Activated CD4-positive, alpha-beta T cell treated with anti-CD3 and anti-CD28 coated beads for 1 hour (primary cell): ENCODE measurements at regions not wholly inside any gene's neighbourhood (a gene's known extent, or its start where the extent isn't known, plus 50 kb on each side); places are given as distances from the start of the nearest gene placed in this dataset.
A peak's percentile ranks its signal among the peaks of the same experiment; 100 is the strongest.
"Not testable (repeated sequence)": the region's sequence is repeated elsewhere in the genome, so short reads cannot be mapped to it uniquely, and the experiment has no call there.

Experiments
- DNase-seq: peaks from one replicate; pipeline ENCODE4 v3.0.0-alpha.2; 2020

- DNase-seq: no peak
These were observed 51.2 kb downstream of the OR13H1 start for GRCh38 chrX:131595120-131595519.

- no peak for DNase-seq
These were observed 64.0 kb downstream of the OR13H1 start for GRCh38 chrX:131607792-131608369.

- no peak for DNase-seq
These were observed 65.6 kb downstream of the OR13H1 start for GRCh38 chrX:131609480-131609879.

GRCh38 chrX:131613260-131613659, 69.4 kb downstream of the OR13H1 start:
- no peak for DNase-seq

GRCh38 chrX:131614241-131614640, 70.4 kb downstream of the OR13H1 start:
- no peak for DNase-seq

- no peak for DNase-seq
These were observed 73.3 kb downstream of the OR13H1 start for GRCh38 chrX:131617182-131617581.

- DNase-seq: no peak
These were observed 77.8 kb downstream of the OR13H1 start for GRCh38 chrX:131621650-131622049.

- DNase-seq: no peak
These were observed 82.9 kb downstream of the OR13H1 start for GRCh38 chrX:131626681-131627296.

- DNase-seq: no peak
These were observed 86.7 kb downstream of the OR13H1 start for GRCh38 chrX:131630534-131630933.

- DNase-seq: peak; percentile 7
These were observed 89.5 kb downstream of the OR13H1 start for GRCh38 chrX:131633285-131633917.

- DNase-seq: no peak
These were observed 91.0 kb downstream of the OR13H1 start for GRCh38 chrX:131634900-131635299.

GRCh38 chrX:131646106-131646505, 102.2 kb downstream of the OR13H1 start:
- DNase-seq: no peak

- DNase-seq: no peak
These were observed 105.9 kb downstream of the OR13H1 start for GRCh38 chrX:131649741-131650140.

- no peak for DNase-seq
These were observed 107.0 kb downstream of the OR13H1 start for GRCh38 chrX:131650637-131651410.

- not testable (repeated sequence) for DNase-seq
These were observed 119.9 kb downstream of the OR13H1 start for GRCh38 chrX:131663726-131664125.

GRCh38 chrX:131671735-131672134, 127.9 kb downstream of the OR13H1 start:
- no peak for DNase-seq

- DNase-seq: no peak
These were observed 131.8 kb downstream of the OR13H1 start for GRCh38 chrX:131675596-131676194.

GRCh38 chrX:131677655-131678628, 134.1 kb downstream of the OR13H1 start:
- peak; percentile 11 for DNase-seq

- not testable (repeated sequence) for DNase-seq
These were observed 138.9 kb downstream of the OR13H1 start for GRCh38 chrX:131682735-131683134.

GRCh38 chrX:131693359-131693758, 149.5 kb downstream of the OR13H1 start:
- DNase-seq: no peak

GRCh38 chrX:131696989-131697388, 153.1 kb downstream of the OR13H1 start:
- DNase-seq: not testable (repeated sequence)

GRCh38 chrX:131703646-131704045, 159.8 kb downstream of the OR13H1 start:
- DNase-seq: no peak
